ENCODE measurements at regions not wholly inside any gene's neighbourhood (a gene's known extent, or its start where the extent isn't known, plus 50 kb on each side); places are given as distances from the start of the nearest gene placed in this dataset.

- TF ChIP-seq CTCF (IDR thresholded peaks at IDR 0.05 in 8 of 11, conservative IDR thresholded peaks at IDR 0.05 in 3 of 11) (no peak), POLR2AphosphoS5 (IDR thresholded peaks at IDR 0.05) (no peak)
Measured at GRCh38 chr14:66219886-66220285, 266.3 kb upstream of the CCDC196 start.
